ENCODE measurements at regions not wholly inside any gene's neighbourhood (a gene's known extent, or its start where the extent isn't known, plus 50 kb on each side); places are given as distances from the start of the nearest gene placed in this dataset.

- H3K27ac ChIP-seq = no peak overlapping the region
- ChIA-PET POLR2A (ENCODE audit: low non-redundant PET) (no interaction called here), CTCF (interaction anchor here (0.6 to 2.8 kb wide), 4 partner anchors 59 to 301 kb away, joined by 5 to 13 read pairs (median 6); no protein-coding TSS in a partner anchor)
- DNase-seq (ENCODE audit: low spot score) = peak; percentile 15
- no peak for TF ChIP-seq CTCF (conservative IDR thresholded peaks at IDR 0.05; ENCODE audit: low read depth)
Observed at GRCh38 chr3:102529452-102529851, 94.6 kb downstream of the ZPLD1 start.

GRCh38 chr3:102530415-102531181 lies 95.8 kb downstream of the ZPLD1 start:
- POLR2A ChIA-PET (ENCODE audit: low non-redundant PET) = no interaction called here
- no peak for TF ChIP-seq CTCF (conservative IDR thresholded peaks at IDR 0.05; ENCODE audit: low read depth)
- peak; percentile 31 for DNase-seq (ENCODE audit: low spot score)
- H3K27ac ChIP-seq = no peak overlapping the region
- CTCF ChIA-PET = no interaction called here

- ChIA-PET POLR2A (ENCODE audit: low non-redundant PET) (no interaction called here), CTCF (no interaction called here)
- H3K27ac ChIP-seq = no peak overlapping the region
- DNase-seq (ENCODE audit: low spot score) = peak; percentile 4
- TF ChIP-seq CTCF (conservative IDR thresholded peaks at IDR 0.05; ENCODE audit: low read depth) = no peak
Observed at GRCh38 chr3:102531686-102532085, 96.9 kb downstream of the ZPLD1 start.

- TF ChIP-seq CTCF (conservative IDR thresholded peaks at IDR 0.05; ENCODE audit: low read depth) = no peak
- POLR2A ChIA-PET (ENCODE audit: low non-redundant PET) = no interaction called here
- CTCF ChIA-PET = no interaction called here
- DNase-seq (ENCODE audit: low spot score) = no peak
- no peak overlapping the region for H3K27ac ChIP-seq
Observed at GRCh38 chr3:102532901-102533300, 98.1 kb downstream of the ZPLD1 start.

GRCh38 chr3:102533784-102534183 lies 99.0 kb downstream of the ZPLD1 start:
- DNase-seq (ENCODE audit: low spot score) = no peak
- TF ChIP-seq CTCF (conservative IDR thresholded peaks at IDR 0.05; ENCODE audit: low read depth) = no peak
- ChIA-PET POLR2A (ENCODE audit: low non-redundant PET) (no interaction called here), CTCF (interaction anchor here (1.0 to 1.1 kb wide), 3 partner anchors 298 to 305 kb away, joined by 3 read pairs; no protein-coding TSS in a partner anchor)
- H3K27ac ChIP-seq = no peak overlapping the region

- POLR2A ChIA-PET (ENCODE audit: low non-redundant PET) = no interaction called here
- DNase-seq (ENCODE audit: low spot score) = peak; percentile 41
- TF ChIP-seq CTCF (conservative IDR thresholded peaks at IDR 0.05; ENCODE audit: low read depth) = peak; percentile 54
- no peak overlapping the region for H3K27ac ChIP-seq
- CTCF ChIA-PET = interaction anchor here (0.6 to 4.3 kb wide), 6 partner anchors 12 to 308 kb away, joined by 3 to 38 read pairs (median 4); no protein-coding TSS in a partner anchor
Observed at GRCh38 chr3:102536456-102536855, 101.6 kb downstream of the ZPLD1 start.
